ENCODE measurements at regions not wholly inside any gene's neighbourhood (a gene's known extent, or its start where the extent isn't known, plus 50 kb on each side); places are given as distances from the start of the nearest gene placed in this dataset.

GRCh38 chr15:98241032-98241554 is 280.6 kb downstream of the ARRDC4 start:
- DNase-seq (ENCODE audit: low read depth), result no peak
- TF ChIP-seq CTCF (IDR thresholded peaks at IDR 0.05; ENCODE audit: insufficient read depth, low read depth, low read length, missing control alignments), result no peak
- H3K4me3 ChIP-seq (ENCODE audit: low read depth, low read length), result no peak overlapping the region

DNA sequence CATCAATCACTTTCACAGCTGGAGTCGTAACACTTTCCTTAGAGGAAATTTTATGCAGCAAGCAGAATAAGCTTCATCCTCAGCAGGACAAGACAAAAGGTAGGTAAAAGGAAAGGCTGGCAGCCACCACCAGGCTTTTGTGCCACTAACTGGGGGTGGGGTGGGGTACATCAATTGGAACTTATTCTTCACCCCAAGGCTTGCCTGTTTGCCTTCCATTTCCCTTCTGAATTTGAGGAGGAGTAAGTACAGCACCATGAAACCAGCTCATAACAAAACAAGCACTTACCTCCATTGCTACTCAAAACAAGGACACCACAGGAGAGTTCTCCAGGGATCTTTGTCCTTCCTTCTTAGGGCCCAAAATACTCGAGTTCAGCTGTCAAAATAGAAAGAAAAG is 296.8 kb downstream of the ARRDC4 start:
- DNase-seq (ENCODE audit: low read depth), result no peak
- TF ChIP-seq CTCF (IDR thresholded peaks at IDR 0.05; ENCODE audit: insufficient read depth, low read depth, low read length, missing control alignments), result no peak
- no peak overlapping the region for H3K4me3 ChIP-seq (ENCODE audit: low read depth, low read length)

DNA sequence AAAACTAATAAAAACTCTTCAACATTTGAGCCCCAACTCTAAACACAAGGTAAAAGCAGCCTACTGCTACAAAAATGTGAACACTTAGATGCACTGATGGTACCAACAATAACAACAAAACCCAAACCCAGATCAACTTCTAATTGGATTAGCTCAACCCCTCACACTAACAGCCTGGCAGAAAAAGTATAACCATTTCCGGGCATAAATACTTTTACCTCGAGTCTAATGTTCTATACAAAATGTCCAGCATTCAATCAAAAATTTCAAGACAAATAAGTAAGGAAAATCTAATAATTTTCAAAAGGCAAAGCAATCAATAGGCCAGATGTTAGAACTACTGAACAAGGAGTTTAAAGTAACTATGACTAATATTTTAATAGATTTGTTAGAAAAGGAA is 303.3 kb downstream of the ARRDC4 start:
- DNase-seq (ENCODE audit: low read depth), result no peak
- H3K4me3 ChIP-seq (ENCODE audit: low read depth, low read length), result no peak overlapping the region
- TF ChIP-seq CTCF (IDR thresholded peaks at IDR 0.05; ENCODE audit: insufficient read depth, low read depth, low read length, missing control alignments), result no peak

- DNase-seq (ENCODE audit: low read depth), result no peak
- no peak overlapping the region for H3K4me3 ChIP-seq (ENCODE audit: low read depth, low read length)
- TF ChIP-seq CTCF (IDR thresholded peaks at IDR 0.05; ENCODE audit: insufficient read depth, low read depth, low read length, missing control alignments), result no peak
Measured at GRCh38 chr15:98266295-98266694, 305.8 kb downstream of the ARRDC4 start.

GRCh38 chr15:98268163-98268562 is 307.7 kb downstream of the ARRDC4 start:
- DNase-seq (ENCODE audit: low read depth), result no peak
- TF ChIP-seq CTCF (IDR thresholded peaks at IDR 0.05; ENCODE audit: insufficient read depth, low read depth, low read length, missing control alignments), result no peak
- no peak overlapping the region for H3K4me3 ChIP-seq (ENCODE audit: low read depth, low read length)

DNA sequence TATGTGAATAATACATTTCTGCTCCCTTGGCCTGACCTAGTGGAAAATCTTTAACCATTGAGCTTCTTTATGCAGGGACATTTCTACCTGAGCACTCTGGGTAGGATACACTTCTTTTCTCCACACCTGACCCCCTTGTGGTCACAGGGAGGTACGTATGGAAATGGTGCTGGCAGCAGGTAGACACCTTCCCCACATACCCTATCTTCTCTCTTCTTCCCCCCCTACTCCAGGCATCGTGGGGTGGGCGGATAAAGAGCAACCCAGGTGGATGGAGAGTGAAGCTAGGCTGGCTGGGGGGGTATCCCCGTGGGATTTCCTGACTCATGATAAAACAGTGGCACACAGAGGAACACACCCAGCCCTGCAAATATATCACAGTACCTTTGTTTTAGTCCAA is 312.1 kb downstream of the ARRDC4 start:
- no peak for DNase-seq (ENCODE audit: low read depth)
- H3K4me3 ChIP-seq (ENCODE audit: low read depth, low read length), result no peak overlapping the region
- TF ChIP-seq CTCF (IDR thresholded peaks at IDR 0.05; ENCODE audit: insufficient read depth, low read depth, low read length, missing control alignments), result no peak

- TF ChIP-seq CTCF (IDR thresholded peaks at IDR 0.05; ENCODE audit: insufficient read depth, low read depth, low read length, missing control alignments), result no peak
- H3K4me3 ChIP-seq (ENCODE audit: low read depth, low read length), result no peak overlapping the region
- no peak for DNase-seq (ENCODE audit: low read depth)
Measured at GRCh38 chr15:98276018-98276417, 315.5 kb downstream of the ARRDC4 start.
